Duodenal mucosa (tissue), 2 donors: ENCODE measurements at regions not wholly inside any gene's neighbourhood (a gene's known extent, or its start where the extent isn't known, plus 50 kb on each side); places are given as distances from the start of the nearest gene placed in this dataset.
"Not testable (repeated sequence)": the region's sequence is repeated elsewhere in the genome, so short reads cannot be mapped to it uniquely, and the experiment has no call there.

Experiments used
- H3K27ac ChIP-seq: one replicate; pipeline ENCODE4 v1.7.0; 2013; ENCODE audit warnings: low read depth, low read length
- H3K27me3 ChIP-seq, 2 donors: one replicate each; pipeline ENCODE4 v1.7.0; 2013; ENCODE audit warnings: low read length in 2 of 2, control low read depth in 1 of 2; ENCODE audit not compliant: insufficient read depth in 2 of 2, control insufficient read depth in 1 of 2
- H3K36me3 ChIP-seq, 2 donors: one replicate each; pipeline ENCODE4 v1.7.0; 2013; ENCODE audit warnings: low read length in 2 of 2, control low read depth in 1 of 2; ENCODE audit not compliant: insufficient read depth in 2 of 2, control insufficient read depth in 1 of 2
- H3K4me1 ChIP-seq, 2 donors: one replicate each; pipeline ENCODE4 v1.7.0; 2013; ENCODE audit warnings: low read length in 2 of 2, control low read depth in 1 of 2; ENCODE audit not compliant: insufficient read depth in 2 of 2, control insufficient read depth in 1 of 2
- H3K4me3 ChIP-seq, 2 donors: one replicate each; pipeline ENCODE4 v1.7.0; 2013; ENCODE audit warnings: low read length in 2 of 2, low read depth in 1 of 2
- H3K9ac ChIP-seq, 2 donors: one replicate each; pipeline ENCODE4 v1.7.0; 2013; ENCODE audit warnings: low read length in 2 of 2, low read depth in 1 of 2
- H3K9me3 ChIP-seq, 2 donors: one replicate each; pipeline ENCODE4 v1.7.0; 2013; ENCODE audit warnings: low read length in 2 of 2, control low read depth in 1 of 2; ENCODE audit not compliant: control insufficient read depth in 1 of 2

DNA sequence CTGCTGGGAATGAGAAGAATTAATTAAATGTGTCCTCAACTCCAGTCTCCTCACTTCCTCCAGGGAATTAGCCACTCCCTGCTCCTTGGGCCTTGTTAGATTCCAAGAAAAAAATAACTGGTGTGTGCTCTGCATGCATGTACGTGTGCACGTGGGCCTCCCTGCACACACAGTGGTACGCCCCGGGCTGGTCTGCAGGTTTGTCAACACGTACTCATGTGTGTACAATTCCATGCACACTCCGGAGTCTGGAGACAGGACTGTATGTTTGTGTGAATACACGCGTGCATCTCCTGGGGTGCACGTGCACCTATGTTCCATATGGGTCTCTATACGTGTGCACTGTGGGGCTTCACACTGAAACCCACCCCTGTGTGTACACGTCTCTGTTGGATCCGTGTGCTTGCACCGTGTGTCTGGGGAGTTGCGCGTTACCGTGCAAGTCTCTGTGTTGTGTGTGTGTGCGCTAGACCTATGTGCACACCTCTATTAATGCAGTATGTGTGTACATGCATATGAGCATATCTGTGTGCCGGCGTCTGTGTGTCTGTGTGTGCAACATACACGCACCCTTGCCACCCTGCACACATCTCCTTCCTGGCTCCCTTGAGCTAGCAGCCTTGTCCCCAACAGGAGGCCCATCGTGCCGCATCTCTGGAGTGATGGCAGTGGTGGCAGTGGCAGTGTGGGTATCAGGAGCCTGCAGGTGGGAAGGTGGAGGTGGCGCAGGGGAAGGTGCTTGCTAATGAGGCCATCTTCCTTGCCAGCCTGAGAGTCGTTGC is 210.1 kb downstream of the TBC1D2B start:
- Histone ChIP-seq H3K27me3 (no peaks in the 10 kb centered on the region), H3K4me1 (no peaks in the 10 kb centered on the region), H3K9me3 (no peaks in the 10 kb centered on the region), H3K4me3 (no peak overlapping the region), H3K9ac (no peak overlapping the region), H3K36me3 (no peaks in the 10 kb centered on the region), H3K27ac (no peak overlapping the region)

DNA sequence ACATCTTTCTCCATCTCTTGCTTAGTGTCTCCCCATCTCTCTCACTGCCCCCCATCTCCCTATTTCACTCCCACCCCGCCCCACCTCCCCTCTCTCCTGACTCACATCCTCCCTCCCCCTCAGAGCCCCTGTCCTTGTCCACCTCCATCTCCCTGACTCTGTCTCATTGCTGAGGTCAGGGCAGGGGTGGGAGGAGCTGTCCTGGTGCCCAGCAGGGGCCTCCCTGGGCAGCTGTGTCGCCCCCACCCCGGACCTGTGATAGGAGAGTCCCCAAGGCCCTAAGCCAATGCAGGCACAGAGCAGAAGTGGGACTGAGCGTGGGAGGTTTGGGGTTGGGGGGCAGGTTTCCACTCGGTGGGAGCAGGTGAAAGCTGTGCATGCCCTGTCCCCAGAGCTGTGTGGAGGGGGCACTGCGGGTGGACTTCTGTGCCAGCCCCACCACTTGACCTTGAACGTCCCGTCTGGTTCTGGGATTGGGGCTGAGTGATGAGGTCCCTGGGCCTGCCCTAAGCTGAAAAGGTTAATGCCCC is 210.8 kb downstream of the TBC1D2B start:
- no peak overlapping the region for H3K9ac ChIP-seq
- H3K4me1 ChIP-seq: no peaks in the 10 kb centered on the region

DNA sequence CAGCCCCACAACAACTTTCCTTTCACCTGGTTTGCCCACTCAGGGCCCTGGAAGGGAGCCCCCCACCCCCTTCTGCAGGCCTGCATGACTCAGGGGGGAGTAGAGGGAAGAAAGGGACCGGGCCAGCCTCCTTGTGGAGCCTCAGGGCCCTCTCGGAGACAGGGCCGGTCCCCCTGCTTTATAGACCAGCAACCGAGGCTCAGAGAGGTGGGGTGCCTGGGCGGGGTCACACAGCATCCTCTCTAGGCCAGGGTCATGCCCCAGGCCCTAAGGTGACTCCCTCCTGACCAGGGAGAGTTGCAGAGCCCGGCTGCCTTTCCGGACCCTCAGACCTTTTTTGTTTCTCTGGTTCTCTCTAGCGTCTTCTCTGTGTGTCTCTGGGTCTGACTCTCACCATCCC is 211.3 kb downstream of the TBC1D2B start:
- H3K27ac ChIP-seq: no peak overlapping the region
- no peaks in the 10 kb centered on the region for H3K27me3 ChIP-seq
- H3K4me3 ChIP-seq: no peak overlapping the region
- no peaks in the 10 kb centered on the region for H3K4me1 ChIP-seq
- H3K9ac ChIP-seq: no peak overlapping the region
- no peaks in the 10 kb centered on the region for H3K9me3 ChIP-seq
- H3K36me3 ChIP-seq: no peaks in the 10 kb centered on the region

More for the DNA sequence above, 210.8 kb downstream of the TBC1D2B start:
- H3K4me3 ChIP-seq: no peak overlapping the region
- no peaks in the 10 kb centered on the region for H3K9me3 ChIP-seq
- no peaks in the 10 kb centered on the region for H3K27me3 ChIP-seq
- no peak overlapping the region for H3K27ac ChIP-seq
- no peaks in the 10 kb centered on the region for H3K36me3 ChIP-seq

DNA sequence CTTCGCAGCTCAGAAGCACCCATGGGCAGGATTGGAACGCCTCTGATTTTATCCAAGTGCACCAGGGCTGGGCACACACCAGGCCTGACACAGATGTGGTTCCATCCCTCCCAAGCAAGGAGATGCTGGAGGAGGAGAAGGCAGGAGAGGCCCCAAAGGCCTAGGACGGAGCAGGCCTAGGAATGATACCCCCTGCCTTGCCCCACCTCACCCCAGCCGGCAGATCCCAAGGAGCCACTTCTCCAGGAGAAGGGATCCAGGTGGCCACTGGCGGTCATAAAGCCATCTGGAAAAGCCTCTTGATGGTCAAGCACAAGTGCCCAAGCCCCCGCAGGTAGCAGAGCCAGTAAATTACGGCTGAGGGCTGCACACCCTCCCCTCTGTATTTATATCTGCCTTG is 211.8 kb downstream of the TBC1D2B start:
- Histone ChIP-seq H3K4me1 (no peaks in the 10 kb centered on the region), H3K9me3 (no peaks in the 10 kb centered on the region), H3K36me3 (no peaks in the 10 kb centered on the region), H3K4me3 (no peak overlapping the region), H3K9ac (no peak overlapping the region), H3K27me3 (no peaks in the 10 kb centered on the region), H3K27ac (no peak overlapping the region)

DNA sequence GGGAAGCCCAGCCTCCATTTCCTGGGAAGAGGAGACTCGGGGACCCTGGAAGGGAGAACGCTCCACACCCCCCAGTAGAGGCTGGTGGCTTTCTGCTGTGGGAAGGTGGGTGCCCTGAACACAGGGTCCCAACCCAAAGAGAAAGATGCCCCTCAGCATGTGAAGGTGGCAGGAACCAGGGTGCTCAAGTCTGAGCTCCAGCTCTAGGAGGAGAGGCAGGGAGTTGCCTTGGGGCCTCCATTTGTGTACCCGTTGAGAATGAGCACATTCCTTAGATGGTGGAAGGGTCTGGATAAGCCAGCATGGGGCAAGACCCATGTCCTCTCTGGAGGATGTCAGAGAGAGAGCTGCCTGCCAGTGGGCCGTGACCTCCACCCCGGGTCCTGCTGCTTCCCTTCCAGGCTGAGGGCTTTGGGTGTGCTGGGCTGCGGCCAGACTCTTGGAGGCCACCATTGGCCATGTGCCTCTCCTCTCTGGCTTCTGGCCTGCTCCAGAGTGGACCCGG is 212.4 kb downstream of the TBC1D2B start:
- Histone ChIP-seq H3K4me1 (no peaks in the 10 kb centered on the region), H3K9ac (no peak overlapping the region), H3K4me3 (no peak overlapping the region), H3K36me3 (no peaks in the 10 kb centered on the region), H3K27me3 (no peaks in the 10 kb centered on the region), H3K27ac (no peak overlapping the region), H3K9me3 (no peaks in the 10 kb centered on the region)

DNA sequence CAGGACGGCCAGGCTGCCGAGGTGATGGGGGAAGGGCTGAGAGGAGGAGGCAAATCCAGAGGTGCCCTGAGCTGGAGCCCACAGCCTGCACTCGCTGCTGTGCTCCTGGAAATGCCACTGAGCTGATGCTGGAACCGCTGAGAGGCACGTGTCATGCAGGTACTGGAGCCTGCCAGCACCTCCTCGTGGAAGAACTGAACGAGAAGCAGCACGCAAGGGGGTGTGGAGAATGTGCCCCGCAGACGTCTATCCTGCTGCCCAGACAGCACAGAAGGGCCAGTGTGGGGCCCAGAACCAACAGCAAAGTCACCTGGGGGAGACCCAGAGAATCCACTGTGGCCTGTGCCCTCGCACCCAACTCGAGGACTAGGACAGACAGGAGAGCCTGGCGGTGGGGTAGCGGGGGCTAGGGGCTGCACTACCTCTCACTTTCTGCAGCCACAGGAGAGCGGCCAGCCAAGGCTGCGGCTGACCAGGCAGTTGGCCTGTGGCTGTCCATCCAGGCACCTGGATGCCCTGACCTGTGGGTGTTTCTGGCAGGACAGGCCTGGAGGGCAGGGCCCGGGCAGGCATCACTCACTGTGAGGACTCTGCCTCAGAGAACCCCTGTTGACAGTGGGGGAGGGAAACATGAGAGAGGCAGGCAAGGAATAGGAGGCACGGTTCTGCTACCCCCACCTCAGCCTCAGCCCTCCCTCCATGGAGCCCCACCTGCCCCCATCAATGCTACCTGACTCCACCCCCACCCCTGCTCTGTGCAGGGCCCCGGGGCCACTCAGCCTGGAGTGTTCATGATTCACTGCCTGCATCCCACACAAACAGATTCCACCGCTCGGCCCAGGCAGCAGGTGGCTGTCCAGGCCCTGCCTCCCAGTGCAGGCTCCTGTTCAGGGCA is 213.1 kb downstream of the TBC1D2B start:
- Histone ChIP-seq H3K36me3 (no peaks in the 10 kb centered on the region), H3K27ac (no peak overlapping the region), H3K4me1 (peaks cover 4 to 7% of the 10 kb centered on the region in 2 donors), H3K27me3 (no peaks in the 10 kb centered on the region), H3K9me3 (no peaks in the 10 kb centered on the region), H3K9ac (no peak overlapping the region), H3K4me3 (no peak overlapping the region)

DNA sequence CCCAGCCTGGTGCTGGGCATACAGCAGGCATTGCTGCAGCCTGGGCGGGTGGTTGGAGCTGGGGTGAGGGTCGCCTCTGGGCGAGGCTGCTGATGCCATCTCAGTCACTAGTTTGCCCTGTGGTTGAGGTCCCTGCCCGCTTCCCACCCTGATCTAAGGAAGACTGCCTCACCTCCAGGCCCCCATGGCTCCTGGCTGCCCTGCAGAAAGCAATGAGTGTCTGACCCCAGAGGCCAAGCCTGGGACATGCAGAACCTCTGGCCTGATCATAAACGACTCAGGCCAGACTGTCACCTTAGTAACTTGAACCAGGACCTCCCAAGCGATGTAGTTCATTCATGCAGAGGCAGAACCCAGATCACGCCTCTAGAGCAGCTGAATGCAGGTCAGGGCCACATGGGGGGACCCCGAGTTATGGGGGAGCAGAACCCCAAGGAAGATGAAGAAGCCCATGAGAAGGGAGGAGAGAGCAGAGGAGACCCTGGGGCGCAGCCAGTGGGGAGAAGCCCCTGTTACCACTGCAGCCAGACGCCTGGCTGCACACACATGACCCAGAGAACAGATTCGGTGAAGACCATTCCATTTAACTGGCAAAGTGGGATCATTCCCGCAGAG is 213.9 kb downstream of the TBC1D2B start:
- Histone ChIP-seq H3K36me3 (no peaks in the 10 kb centered on the region), H3K9ac (no peak overlapping the region), H3K4me3 (no peak overlapping the region), H3K9me3 (no peaks in the 10 kb centered on the region), H3K27ac (no peak overlapping the region), H3K27me3 (no peaks in the 10 kb centered on the region), H3K4me1 (peaks cover 6 to 7% of the 10 kb centered on the region in 2 donors)

DNA sequence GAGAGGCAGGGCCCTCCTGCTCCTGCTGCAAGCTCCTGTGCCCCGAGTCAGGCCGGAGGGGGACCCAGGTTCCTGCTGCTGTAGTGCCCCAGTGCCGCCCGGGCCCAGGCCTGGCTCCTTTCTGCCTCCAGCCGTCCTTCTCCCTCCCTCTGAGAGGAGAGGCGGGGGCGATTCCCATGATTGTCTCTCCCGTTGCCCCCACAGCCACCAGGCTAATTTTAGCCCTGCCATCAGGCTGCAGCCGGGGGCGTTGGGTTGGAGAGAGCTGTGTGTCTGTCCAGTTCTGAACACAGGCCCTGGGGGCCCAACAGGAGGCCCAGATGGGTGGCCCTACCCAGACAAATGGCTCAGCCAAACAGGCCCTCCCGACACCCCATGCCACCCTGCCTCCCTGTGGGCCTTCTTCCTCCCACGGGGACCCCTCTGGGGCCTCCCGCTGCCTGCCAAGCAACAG is 214.8 kb downstream of the TBC1D2B start:
- Histone ChIP-seq H3K27ac (no peak overlapping the region), H3K4me1 (peaks cover 6 to 7% of the 10 kb centered on the region in 2 donors), H3K36me3 (no peaks in the 10 kb centered on the region), H3K9me3 (no peaks in the 10 kb centered on the region), H3K4me3 (no peak overlapping the region), H3K9ac (no peak overlapping the region), H3K27me3 (no peaks in the 10 kb centered on the region)

DNA sequence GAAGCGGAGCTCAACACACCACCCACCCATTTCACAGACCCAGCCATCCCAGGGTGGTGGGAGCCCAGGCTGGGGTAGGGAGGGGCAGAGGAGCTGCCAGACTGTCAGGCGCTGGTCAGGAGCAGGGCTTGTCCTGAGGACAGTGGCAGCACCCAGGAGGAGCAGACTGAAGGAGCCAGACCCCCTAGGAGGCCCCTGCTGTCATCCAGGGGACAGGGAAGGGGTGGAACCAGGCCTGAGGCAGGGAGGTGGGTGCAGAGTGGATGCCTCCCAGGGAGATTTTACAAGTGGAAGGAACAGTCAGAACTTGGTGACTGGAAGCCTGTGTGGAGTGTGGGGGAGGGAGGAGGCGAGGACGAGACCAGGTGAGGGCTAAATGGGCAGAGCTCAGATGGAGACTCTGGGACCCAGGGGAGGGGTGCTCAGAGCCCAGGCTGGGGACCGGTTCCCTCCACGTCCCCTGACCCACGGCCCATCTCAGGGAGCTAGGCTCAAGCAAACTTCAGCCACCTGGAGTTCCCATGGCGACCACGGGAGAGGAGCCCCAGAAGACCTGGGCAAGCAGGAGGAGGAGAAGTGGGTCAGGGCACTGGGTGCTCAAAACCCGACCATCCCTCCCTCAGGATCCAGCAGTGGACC is 215.4 kb downstream of the TBC1D2B start:
- H3K9me3 ChIP-seq, H3K9ac ChIP-seq, H3K36me3 ChIP-seq, H3K27me3 ChIP-seq, H3K27ac ChIP-seq, H3K4me3 ChIP-seq: not testable (repeated sequence)
- peaks cover 6 to 10% of the 10 kb centered on the region in 2 donors for H3K4me1 ChIP-seq
